Tibial nerve (tissue), 4 donors: ENCODE measurements at regions not wholly inside any gene's neighbourhood (a gene's known extent, or its start where the extent isn't known, plus 50 kb on each side); places are given as distances from the start of the nearest gene placed in this dataset.
A peak's percentile ranks its signal among the peaks of the same experiment; 100 is the strongest.

ENCODE experiments used
- DNase-seq, 2 donors: peaks; one replicate each; pipeline ENCODE4 v3.0.0-alpha.2; 2019; ENCODE audit warnings: low spot score in 2 of 2
- H3K27ac ChIP-seq, 4 donors: fragments of 200-600 bp; sonication (generic) in 3 of 4; one replicate each; pipeline ENCODE4 v1.5.1; 2017 to 2019; ENCODE audit warnings: mild to moderate bottlenecking in 1 of 4
- H3K27me3 ChIP-seq, 2 donors: fragments of 200-600 bp; sonication (generic) in 1 of 2; one replicate each; pipeline versions ENCODE4 v1.5.1 to v1.6.0; 2017 to 2019
- H3K36me3 ChIP-seq, 3 donors: fragments of 200-600 bp; sonication (generic); one replicate each; pipeline ENCODE4 v1.5.1; 2018 to 2019
- H3K4me1 ChIP-seq, 4 donors: fragments of 200-600 bp; sonication (generic) in 3 of 4; one replicate each; pipeline ENCODE4 v1.5.1; 2017 to 2019
- H3K4me3 ChIP-seq, 4 donors: fragments of 200-600 bp; sonication (generic) in 3 of 4; one replicate each; pipeline ENCODE4 v1.5.1; 2017 to 2019; ENCODE audit warnings: mild to moderate bottlenecking in 1 of 4, moderate library complexity in 1 of 4
- H3K9me3 ChIP-seq, 4 donors: fragments of 200-600 bp; sonication (generic) in 3 of 4; one replicate each; pipeline ENCODE4 v1.5.1; 2017 to 2019
- EP300 ChIP-seq, 2 donors: sonication (generic); formaldehyde crosslinking; IDR thresholded peaks; one replicate each; pipeline ENCODE4 v1.6.1; 2017; ENCODE audit warnings: antibody characterized with exemption in 2 of 2, mild to moderate bottlenecking in 1 of 2
- POLR2A ChIP-seq, 2 donors: fragments of 450-650 bp; IDR thresholded peaks; one replicate each; pipeline ENCODE4 v1.6.1; 2017; ENCODE audit warnings: antibody characterized with exemption in 2 of 2, mild to moderate bottlenecking in 2 of 2, moderate library complexity in 2 of 2
- WGBS, 2 donors: methylation state at CpG; one replicate each; pipeline ENCODE4 v1.1.5; 2018; 5-methylcytosine and 5-hydroxymethylcytosine counted together
- TF ChIP-seq, protein P1 (sequence below), 5 experiments: fragments of 200-600 bp in 3 of 5; fragments of 450-650 bp in 2 of 5; sonication (generic) in 3 of 5; IDR thresholded peaks; one replicate each; pipeline ENCODE4 v1.5.1; 2016 to 2019; ENCODE audit warnings: antibody characterized with exemption in 5 of 5, mild to moderate bottlenecking in 3 of 5, moderate library complexity in 2 of 5

DNA sequence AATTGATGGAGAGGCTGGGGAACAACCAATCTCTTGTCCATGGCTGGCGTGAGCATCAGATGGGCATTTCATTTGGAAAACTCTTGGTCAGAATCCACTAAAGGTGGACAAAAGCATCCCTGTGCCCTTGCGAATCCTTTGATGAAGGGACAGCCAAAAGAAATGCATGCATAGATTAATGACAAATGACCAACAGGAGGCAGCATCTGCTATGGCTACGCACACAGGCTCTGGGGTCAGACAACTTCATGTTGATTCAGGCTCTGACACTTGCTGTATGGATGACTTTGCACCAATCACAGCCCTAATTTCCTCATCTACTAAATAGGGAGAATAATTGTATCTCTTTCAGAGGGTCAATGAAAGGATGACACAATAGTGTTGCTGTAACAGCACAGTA, 117.5 kb downstream of the ASCL4 start:
- no peak overlapping the region for H3K27ac ChIP-seq
- DNase-seq = no peak
- H3K4me3 ChIP-seq = no peak overlapping the region
- H3K9me3 ChIP-seq = no peaks in the 10 kb centered on the region
- TF ChIP-seq, protein P1, sequence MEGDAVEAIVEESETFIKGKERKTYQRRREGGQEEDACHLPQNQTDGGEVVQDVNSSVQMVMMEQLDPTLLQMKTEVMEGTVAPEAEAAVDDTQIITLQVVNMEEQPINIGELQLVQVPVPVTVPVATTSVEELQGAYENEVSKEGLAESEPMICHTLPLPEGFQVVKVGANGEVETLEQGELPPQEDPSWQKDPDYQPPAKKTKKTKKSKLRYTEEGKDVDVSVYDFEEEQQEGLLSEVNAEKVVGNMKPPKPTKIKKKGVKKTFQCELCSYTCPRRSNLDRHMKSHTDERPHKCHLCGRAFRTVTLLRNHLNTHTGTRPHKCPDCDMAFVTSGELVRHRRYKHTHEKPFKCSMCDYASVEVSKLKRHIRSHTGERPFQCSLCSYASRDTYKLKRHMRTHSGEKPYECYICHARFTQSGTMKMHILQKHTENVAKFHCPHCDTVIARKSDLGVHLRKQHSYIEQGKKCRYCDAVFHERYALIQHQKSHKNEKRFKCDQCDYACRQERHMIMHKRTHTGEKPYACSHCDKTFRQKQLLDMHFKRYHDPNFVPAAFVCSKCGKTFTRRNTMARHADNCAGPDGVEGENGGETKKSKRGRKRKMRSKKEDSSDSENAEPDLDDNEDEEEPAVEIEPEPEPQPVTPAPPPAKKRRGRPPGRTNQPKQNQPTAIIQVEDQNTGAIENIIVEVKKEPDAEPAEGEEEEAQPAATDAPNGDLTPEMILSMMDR (IDR thresholded peaks at IDR 0.05) = no peak
- TF ChIP-seq POLR2A (IDR thresholded peaks at IDR 0.05) = no peak
- H3K4me1 ChIP-seq = no peaks in the 10 kb centered on the region
- no peaks in the 10 kb centered on the region for H3K36me3 ChIP-seq
- peaks cover 0 to 6% of the 10 kb centered on the region in 2 donors for H3K27me3 ChIP-seq
- 46 to 65% methylated on average over 3 of the region's 3 CpGs for WGBS, 2 donors

DNA sequence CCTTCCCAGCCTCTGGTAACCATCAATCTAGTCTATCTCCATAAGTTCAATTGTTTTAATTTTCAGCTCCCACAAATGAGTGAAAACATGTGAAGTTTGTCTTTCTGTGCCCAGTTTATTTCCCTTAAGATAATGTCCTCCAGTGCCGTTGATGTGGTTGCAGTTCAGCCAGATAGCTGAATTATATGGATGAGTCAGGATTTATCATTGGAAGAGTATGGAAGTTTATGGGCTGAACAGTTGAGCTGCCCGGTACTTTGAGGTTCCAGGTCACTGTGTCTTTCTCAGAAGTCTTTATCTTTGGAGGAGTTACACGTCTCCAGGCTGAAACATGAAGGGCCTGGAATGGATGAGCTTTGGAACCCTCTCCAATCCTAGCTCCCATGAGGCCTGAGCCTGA, 120.1 kb downstream of the ASCL4 start:
- Histone ChIP-seq H3K27me3 (peaks cover 0 to 4% of the 10 kb centered on the region in 2 donors), H3K9me3 (no peaks in the 10 kb centered on the region), H3K36me3 (no peaks in the 10 kb centered on the region), H3K4me3 (no peak overlapping the region), H3K4me1 (no peaks in the 10 kb centered on the region), H3K27ac (no peak overlapping the region)
- no peak for DNase-seq
- 76 to 77% methylated on average over 3 of the region's 3 CpGs for WGBS, 2 donors
- no peak for TF ChIP-seq POLR2A (IDR thresholded peaks at IDR 0.05)
- no peak for TF ChIP-seq EP300 (IDR thresholded peaks at IDR 0.05)
- TF ChIP-seq, protein P1 (IDR thresholded peaks at IDR 0.05) = no peak

DNA sequence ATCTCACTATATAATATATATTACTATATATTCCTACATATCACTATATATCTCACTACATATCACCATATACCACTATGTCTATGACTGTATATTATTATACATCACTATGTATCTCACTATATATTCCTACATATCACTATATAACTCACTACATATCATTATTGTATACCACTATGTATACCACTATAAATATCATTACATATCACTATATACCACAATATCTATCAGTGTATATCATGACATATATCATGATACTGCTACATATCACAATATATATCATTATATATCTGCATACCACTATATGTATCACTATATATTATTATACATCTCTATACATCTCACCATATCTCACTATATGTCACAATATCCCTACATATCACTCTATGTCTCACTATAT, 121.5 kb downstream of the ASCL4 start:
- no peaks in the 10 kb centered on the region for H3K4me1 ChIP-seq
- H3K27ac ChIP-seq = no peak overlapping the region
- H3K27me3 ChIP-seq = no peaks in the 10 kb centered on the region
- no peaks in the 10 kb centered on the region for H3K36me3 ChIP-seq
- TF ChIP-seq, protein P1 (IDR thresholded peaks at IDR 0.05) = no peak
- no peak for TF ChIP-seq POLR2A (IDR thresholded peaks at IDR 0.05)
- no peak for TF ChIP-seq EP300 (IDR thresholded peaks at IDR 0.05)
- no peak for DNase-seq
- H3K4me3 ChIP-seq = no peak overlapping the region
- no peaks in the 10 kb centered on the region for H3K9me3 ChIP-seq

DNA sequence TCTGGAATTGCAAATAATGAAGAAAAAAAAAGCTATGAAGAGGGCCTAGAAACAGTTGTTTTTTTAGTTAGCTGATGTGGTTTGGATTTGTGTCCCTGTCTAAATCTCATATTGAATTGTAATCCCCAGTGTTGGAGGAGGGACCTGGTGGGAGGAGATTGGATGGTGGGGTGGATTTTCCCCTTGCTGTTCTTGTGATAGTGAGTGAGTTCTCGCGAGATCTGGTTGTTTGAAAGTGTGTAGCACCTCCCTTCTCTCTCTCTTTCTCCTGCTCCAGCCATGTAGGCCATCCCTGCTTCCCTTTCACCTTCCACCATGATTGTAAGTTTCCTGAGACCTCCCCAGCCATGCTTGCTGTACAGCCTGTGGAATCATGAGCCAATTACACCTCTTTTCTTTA, 126.1 kb downstream of the ASCL4 start:
- peaks cover 0 to 9% of the 10 kb centered on the region in 2 donors for H3K27me3 ChIP-seq
- no peak overlapping the region for H3K4me3 ChIP-seq
- TF ChIP-seq, protein P1 (IDR thresholded peaks at IDR 0.05) = no peak
- TF ChIP-seq POLR2A (IDR thresholded peaks at IDR 0.05) (no peak), EP300 (IDR thresholded peaks at IDR 0.05) (no peak)
- H3K27ac ChIP-seq = no peak overlapping the region
- no peaks in the 10 kb centered on the region for H3K36me3 ChIP-seq
- no peak for DNase-seq
- H3K4me1 ChIP-seq = peaks cover 0 to 8% (median 3%) of the 10 kb centered on the region in 4 donors
- H3K9me3 ChIP-seq = no peaks in the 10 kb centered on the region
- 78 to 80% methylated on average over 2 of the region's 2 CpGs for WGBS, 2 donors

DNA sequence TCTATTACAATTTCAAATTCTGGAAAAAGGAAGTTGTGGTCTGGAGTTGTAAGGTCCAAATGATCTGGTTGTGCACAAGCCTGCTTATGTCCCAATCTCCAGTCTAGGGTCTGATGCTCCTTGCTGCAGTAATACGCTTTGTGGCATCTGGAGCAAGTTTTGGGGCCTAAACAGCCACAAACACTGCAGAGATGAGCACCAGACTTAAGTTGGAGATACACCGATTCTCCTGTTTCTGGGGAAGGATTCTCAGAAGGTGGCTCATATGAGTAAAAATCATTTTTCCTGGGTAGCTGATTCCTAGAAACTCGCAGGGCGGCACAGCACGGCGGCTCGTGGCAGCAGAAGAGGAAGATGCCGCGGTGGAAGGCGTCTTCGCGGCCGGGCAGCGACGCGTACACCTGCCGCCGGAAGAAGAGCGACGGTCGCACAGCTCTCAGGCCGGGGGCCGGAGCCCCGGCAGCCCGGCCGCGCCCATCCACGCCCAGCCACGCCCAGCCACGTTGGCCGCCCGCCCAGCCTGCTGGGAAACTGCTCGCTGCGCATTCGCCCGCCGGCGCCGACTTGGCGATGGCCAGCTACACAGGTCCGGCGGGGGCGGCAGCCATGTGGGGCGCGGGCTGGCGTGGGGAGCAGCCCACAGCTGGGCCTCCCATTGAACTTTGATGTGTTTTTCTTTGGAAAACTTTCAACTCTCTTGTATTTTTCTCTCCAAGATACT, 129.0 kb downstream of the ASCL4 start:
- no peak overlapping the region for H3K27ac ChIP-seq
- DNase-seq = peak in 1 of 2 donors; percentile 17
- peaks cover 0 to 8% (median 3%) of the 10 kb centered on the region in 4 donors for H3K4me1 ChIP-seq
- no peaks in the 10 kb centered on the region for H3K9me3 ChIP-seq
- TF ChIP-seq POLR2A (IDR thresholded peaks at IDR 0.05) = no peak
- TF ChIP-seq, protein P1 (IDR thresholded peaks at IDR 0.05) = no peak
- peaks cover 0 to 33% of the 10 kb centered on the region in 2 donors for H3K27me3 ChIP-seq
- no peaks in the 10 kb centered on the region for H3K36me3 ChIP-seq
- WGBS, 2 donors = 3% methylated on average over 31 to 38 of the region's 46 CpGs
- peak overlapping the region in 3 of 4 donors; percentile 26 to 43 (median 34) for H3K4me3 ChIP-seq
